HG03439 (cell line): ENCODE measurements at regions not wholly inside any gene's neighbourhood (a gene's known extent, or its start where the extent isn't known, plus 50 kb on each side); places are given as distances from the start of the nearest gene placed in this dataset.
"Not testable (repeated sequence)": the region's sequence is repeated elsewhere in the genome, so short reads cannot be mapped to it uniquely, and the experiment has no call there.

ENCODE experiments used
- ATAC-seq: cut with Tn5 transposase; IDR thresholded peaks from one replicate; pipeline ENCODE4 v1.9.1; 2021; ENCODE audit warnings: mild to moderate bottlenecking, moderate library complexity; ENCODE audit not compliant: unreplicated experiment

DNA sequence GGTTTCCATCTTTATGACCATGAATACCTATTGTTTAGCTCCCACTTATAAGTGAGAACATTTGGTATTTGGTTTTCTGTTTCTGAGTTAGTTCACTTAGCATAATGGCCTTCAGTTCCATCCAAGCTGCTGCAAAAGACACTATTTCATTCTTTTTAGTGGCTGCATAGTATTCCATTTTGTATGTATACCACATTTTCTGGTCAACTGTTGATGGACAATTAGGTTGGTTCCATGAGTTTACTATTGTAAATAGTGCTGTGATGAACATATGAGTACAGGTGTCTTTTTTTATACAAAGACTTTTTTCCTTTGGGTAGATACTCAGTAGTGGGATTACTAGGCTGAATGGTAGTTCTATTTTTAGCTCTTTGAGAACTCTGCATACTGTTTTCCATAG lies 87.8 kb upstream of the GOT2 start:
- no peak for ATAC-seq

DNA sequence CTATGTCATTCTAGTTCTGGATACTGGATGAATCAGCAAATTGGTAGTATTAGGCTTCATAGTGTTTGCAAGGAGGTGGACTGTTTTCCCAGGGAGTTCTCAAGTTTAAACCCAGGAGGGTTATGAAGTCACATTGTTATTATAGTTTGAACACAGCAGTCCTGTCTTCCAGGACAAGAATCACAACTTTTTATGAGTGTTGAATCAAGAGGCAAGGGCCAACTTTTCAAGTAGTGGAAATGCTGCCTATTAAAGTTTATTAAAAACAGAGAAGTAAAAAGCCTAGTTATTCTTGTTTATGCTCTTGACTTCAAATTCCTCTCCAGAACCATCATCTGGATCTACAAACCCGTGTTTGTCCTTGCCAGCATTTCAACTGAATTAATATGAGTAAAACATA lies 86.3 kb upstream of the GOT2 start:
- no peak for ATAC-seq

DNA sequence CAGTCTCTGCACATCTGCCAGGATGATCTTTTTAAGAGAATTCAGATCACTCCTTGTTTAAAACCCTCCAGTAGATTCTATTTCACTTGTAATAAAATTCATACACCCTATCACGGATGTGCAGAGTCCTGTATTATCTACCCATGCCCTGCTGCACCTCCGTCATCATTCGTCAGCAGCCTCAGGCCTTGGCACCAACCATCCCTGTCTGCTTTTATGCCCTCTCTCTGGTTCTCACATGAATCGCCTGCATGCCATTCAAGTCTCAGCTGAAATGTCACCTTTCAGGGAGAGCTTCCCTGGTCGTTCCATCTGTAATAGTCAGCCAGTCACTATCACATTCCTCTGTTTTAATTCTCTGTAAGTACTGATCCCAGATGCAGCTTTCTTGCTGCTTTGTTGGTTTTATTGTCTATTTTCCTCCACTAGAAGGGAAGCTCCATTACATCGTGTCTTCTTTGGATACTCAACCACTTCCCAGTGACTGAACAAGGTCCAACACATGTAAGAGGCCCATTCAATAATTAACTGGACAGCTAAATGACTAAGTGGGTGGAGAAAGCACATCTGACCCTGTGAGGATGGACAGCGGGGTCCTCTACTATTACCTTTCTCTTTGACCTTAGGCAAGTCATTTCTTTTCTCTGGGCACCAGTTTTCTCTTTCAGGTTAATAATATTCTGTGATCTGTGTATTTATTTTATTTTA lies 81.2 kb upstream of the GOT2 start:
- no peak for ATAC-seq

DNA sequence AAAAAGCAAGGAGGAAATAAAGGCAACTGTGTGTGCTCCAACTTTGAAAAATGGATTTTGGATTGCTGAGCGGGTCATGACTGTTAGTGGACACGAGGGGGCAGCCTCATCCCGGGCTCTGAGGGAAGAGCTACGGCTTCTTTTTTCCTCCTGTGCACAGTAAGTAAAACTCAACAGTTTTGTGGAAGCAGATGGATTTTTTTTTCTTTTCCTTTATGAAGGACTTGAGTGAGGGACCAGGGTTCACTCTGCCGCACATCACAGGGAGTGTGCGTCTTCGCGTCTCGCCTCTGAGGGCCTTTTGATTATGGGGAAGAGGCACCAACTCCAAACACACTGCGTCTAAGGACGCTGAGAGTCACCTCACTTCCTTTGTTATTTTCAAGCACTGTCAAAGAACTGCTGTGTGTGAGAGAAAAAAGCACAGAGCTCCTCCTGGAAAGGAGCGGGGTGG lies 80.3 kb upstream of the GOT2 start:
- ATAC-seq = peak; percentile 78

DNA sequence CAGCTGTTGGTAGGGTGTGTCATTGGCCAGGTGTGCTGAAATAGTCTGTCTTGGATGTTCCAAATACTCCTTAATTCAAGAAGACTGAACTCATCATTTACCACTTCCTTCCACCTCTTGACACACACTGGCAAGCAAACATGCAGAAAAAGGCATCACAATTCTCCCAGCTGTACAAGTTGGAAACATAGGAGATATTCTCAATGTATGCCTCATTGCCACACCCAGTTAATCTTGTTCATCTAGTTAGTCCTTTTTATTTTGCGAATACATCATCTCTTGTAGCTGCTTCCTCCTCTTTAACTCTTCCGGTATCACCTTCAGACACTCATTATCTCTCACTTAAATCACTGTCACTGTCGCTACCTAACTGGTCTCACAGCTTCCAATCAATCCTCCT lies 75.1 kb upstream of the GOT2 start:
- no peak for ATAC-seq

DNA sequence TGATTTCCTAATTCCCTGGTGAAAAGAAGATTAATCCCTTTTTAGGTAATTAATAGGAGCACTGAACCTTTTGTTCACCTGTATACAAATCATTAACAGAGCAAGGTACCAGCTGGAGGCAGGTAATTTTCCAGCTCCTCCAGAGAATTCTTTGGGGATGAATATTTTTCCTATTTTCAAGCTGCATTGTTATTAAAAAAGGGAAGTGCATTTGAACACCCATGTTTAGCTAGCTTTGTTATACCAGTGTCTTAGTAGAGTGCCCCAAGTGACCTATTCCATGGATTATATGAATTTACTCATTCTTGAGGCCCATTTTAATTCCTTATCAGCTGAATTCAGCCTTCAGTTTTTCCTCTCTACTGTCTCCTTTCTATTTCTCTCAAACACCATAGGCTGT lies 73.2 kb upstream of the GOT2 start:
- ATAC-seq = no peak

DNA sequence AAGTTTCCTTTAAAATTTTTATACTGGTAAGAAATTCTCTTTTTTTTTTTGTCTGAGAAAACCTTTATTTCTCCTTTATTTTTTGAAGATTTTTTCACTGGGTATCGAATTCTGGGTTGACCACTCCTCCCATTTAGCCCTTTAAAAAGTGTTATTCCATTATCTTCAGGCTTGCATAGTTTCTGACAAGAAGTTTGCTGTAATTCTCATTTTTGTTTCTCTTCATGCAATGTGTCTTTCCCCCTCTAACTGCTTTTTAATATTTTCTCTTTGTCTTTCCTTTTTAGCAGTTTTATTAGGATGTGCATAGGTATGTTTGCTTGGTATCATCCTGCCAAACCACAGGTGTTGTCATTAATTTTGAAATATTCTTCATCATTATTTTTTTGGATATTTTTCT lies 67.7 kb upstream of the GOT2 start:
- ATAC-seq = no peak

DNA sequence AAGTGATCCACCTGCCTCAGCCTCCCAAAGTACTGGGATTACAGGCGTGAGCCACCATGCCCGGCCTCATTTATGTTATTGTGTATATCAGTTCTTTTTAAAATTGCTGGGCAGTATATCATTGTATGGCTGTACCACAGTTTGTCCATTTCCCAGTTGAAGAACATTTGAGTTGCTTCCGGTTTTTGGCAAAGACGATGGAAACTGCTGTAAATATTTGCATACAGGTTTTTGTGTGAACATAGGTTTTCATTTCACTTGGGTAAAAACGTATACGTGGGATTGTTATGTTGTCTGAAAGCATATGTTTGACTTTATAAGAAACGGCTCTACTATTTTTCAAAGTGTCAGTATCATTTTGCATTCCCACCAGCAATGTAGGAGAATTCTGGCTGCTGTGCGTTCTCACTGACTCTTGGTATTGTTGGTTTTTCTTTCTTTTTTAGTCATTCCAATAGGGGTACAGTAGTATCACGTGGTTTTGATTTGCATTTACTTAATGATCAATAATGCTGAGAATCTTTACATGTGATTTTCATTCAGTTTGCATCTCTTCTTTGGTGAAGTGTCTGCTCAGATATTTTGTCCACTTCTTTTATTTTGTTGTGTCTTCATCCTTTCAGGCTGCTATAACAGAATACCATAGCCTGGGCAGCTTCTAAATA lies 63.2 kb upstream of the GOT2 start:
- ATAC-seq = no peak

DNA sequence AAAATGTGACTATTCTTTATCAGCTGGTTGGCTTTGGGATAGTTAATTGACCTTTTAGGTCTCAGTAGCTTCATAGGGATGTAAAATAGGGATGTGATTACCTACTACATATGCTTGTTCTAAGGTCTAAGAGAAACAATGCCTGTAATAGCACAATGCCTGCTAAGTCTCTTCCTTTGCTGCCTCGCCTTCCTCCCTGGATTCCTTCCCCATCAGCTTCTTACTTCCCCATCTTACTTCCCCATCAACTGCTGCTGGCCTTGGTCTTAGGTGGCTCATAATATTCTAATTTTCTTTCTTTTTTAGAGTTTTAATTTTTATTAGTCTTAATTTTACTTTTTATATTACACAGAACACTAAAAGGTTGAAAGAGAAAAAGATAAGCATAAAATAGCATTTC lies 59.2 kb upstream of the GOT2 start:
- ATAC-seq = no peak

DNA sequence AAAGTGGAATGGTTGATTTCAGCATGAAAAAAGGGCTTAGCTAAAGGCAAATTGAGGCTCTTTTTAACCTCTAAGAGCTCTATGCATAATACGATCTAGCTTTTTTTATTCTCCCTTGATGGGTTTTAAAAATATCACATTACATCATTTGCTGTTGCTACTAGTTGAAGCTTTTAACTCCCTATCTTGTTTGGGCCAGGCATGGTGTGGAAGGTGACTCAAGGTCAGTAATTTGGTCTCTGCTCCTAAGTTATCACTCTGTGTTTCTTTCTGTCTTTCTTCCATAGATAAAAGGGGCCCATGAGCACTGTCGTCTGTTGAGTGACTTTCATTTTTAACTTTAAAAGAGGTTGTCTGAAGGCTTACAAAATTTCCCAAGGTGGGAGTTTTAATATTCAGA lies 58.1 kb upstream of the GOT2 start:
- ATAC-seq = no peak

DNA sequence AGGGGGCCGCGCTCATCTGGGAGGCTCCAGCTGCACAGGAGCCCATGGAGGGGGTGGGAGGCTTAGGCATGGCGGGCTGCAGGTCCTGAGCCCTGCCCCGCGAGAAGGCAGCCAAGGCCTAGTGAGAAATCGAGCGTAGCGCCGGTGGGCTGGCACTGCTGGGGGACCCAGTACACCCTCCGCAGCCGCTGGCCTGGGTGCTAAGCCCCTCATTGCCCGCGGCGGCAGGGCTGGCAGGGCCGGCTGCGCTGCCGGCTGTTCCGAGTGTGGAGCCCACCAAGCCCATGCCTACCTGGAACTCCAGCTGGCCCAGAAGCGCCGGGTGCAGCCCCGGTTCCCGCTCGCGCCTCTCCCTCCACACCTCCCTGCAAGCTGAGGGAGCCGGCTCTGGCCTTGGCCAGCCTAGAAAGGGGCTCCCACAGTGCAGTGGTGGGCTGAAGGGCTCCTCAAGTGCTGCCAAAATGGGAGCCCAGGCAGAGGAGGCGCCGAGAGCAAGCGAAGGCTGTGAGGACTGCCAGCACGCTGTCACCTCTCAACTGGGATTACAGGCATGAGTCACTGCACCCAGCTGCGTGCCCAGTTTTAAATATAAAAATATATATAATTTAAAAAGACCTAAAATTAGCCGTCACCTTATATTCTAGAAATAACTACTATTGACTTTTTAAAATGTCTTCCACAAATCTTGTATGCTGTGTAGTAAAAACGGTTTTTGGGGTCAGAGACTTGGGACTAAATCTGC lies 56.9 kb upstream of the GOT2 start:
- ATAC-seq = not testable (repeated sequence)

DNA sequence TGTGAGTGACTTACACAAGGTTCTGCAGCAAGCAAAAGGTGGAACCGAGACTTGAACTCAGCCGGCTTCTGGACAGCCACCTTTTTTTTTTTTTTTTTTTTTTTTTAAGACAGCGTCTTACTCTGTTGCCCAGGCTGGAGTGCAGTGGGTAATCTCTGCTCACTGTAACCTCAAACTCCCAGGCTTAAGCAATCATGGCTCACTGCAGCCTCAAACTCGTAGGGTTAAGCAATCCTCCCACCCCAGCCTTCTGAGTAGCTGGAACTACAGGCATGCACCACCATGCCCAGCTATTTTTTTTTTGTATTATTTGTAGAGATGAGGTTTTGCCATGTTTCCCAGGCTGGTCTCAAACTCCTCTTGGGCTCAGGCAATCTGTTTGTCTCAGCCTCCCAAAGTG lies 55.2 kb upstream of the GOT2 start:
- ATAC-seq = no peak
